ENCODE measurements at regions not wholly inside any gene's neighbourhood (a gene's known extent, or its start where the extent isn't known, plus 50 kb on each side); places are given as distances from the start of the nearest gene placed in this dataset.
A peak's percentile ranks its signal among the peaks of the same experiment; 100 is the strongest.

DNA sequence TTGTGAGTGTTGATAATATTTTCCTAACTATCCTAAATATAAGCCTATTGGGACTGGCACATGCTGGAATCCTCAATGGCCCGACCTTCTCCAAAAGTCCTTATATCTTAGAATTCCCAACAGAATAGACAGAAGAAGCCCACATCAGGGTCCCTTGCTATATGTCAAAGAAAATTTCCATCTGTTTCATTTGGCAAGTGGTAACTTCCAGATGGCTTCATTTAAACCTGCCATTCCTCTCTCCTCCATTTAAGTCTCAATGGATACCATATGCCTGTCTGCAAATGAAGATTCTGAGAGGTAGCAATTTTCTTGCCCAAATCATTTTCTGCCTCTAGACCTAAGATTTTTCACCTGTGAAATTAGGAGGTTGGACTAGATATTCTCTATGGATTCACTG is 73.1 kb upstream of the KCNA4 start:
- no peak for DNase-seq (ENCODE audit: low read depth in 1 of 2, low spot score in 2 of 2)
- Histone ChIP-seq H3K27me3 (replicated peaks) (no peaks in the 10 kb centered on the region), H3K36me3 (no peaks in the 10 kb centered on the region), H3K27ac (no peak overlapping the region), H3K4me1 (replicated peaks) (no peaks in the 10 kb centered on the region), H3K4me3 (no peak overlapping the region), H3K9me3 (replicated peaks) (no peaks in the 10 kb centered on the region)

DNA sequence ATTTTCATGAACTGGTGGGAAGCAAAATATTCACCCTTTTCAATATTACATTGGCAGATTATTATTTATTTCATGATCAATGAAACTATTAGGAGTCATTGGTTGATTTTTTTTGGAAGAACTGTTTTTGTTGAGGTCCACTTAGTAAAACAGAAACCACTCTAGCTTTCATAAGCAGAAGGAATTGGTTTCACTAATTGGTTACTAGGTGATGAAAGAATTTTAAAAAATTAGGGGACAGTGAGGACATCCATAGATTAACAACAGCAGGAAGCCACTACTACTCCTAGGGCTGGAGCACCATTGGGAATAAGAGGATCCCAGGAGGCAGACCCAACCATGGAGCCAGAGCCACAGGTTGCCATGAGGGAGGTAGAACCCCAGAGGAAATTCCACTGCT is 74.4 kb upstream of the KCNA4 start:
- DNase-seq (ENCODE audit: low read depth in 1 of 2, low spot score in 2 of 2): no peak
- H3K27ac ChIP-seq: no peak overlapping the region
- no peaks in the 10 kb centered on the region for H3K4me1 ChIP-seq (replicated peaks)

DNA sequence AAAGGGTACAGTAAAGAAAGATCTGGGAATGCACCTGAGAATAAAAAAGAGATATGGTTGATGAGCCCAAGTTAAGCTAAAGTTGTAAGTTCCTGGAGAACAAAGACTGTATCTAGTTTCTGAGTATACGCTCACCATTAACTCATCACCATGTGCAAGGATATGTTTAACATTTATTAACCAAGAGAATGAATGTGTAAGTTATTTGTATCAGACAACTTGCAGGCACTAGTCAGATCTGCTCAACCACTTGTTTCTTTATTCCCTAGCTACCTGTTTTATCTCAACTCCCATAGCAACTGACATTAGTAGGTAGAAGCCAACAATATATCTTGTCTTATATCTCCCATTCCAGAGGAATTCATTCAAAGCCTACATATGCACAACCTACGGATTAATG is 74.9 kb upstream of the KCNA4 start:
- Histone ChIP-seq H3K9me3 (replicated peaks) (no peaks in the 10 kb centered on the region), H3K4me1 (replicated peaks) (no peaks in the 10 kb centered on the region), H3K4me3 (no peak overlapping the region), H3K27me3 (replicated peaks) (no peaks in the 10 kb centered on the region), H3K36me3 (no peaks in the 10 kb centered on the region), H3K27ac (no peak overlapping the region)
- no peak for DNase-seq (ENCODE audit: low read depth in 1 of 2, low spot score in 2 of 2)

More for the DNA sequence above, 74.4 kb upstream of the KCNA4 start:
- no peaks in the 10 kb centered on the region for H3K27me3 ChIP-seq (replicated peaks)
- no peaks in the 10 kb centered on the region for H3K9me3 ChIP-seq (replicated peaks)
- H3K36me3 ChIP-seq: no peaks in the 10 kb centered on the region
- H3K4me3 ChIP-seq: no peak overlapping the region

DNA sequence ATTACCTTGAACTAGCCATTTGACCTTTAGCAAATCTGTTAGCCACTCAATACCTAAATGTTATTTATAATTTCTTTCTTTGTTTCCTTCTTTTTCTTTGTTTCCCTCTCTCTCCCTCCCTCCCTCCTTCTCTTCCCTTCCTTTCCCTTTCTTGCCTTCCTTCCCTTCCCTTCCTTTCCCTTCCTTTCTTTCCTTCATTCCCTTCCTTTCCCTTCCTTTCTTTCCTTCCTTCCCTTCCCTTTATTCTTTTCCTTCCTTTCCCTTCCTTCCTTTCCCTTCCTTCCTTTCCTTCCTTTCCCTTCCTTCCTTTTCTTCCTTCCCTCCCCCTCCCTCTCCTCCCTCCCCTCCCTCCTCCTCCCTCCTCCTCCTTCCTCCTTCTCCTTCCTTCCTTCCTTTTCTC is 75.7 kb upstream of the KCNA4 start:
- no peaks in the 10 kb centered on the region for H3K9me3 ChIP-seq (replicated peaks)
- H3K4me1 ChIP-seq (replicated peaks): no peaks in the 10 kb centered on the region
- no peak overlapping the region for H3K27ac ChIP-seq
- no peaks in the 10 kb centered on the region for H3K27me3 ChIP-seq (replicated peaks)
- no peaks in the 10 kb centered on the region for H3K36me3 ChIP-seq
- H3K4me3 ChIP-seq: no peak overlapping the region
- DNase-seq (ENCODE audit: low read depth in 1 of 2, low spot score in 2 of 2): no peak

DNA sequence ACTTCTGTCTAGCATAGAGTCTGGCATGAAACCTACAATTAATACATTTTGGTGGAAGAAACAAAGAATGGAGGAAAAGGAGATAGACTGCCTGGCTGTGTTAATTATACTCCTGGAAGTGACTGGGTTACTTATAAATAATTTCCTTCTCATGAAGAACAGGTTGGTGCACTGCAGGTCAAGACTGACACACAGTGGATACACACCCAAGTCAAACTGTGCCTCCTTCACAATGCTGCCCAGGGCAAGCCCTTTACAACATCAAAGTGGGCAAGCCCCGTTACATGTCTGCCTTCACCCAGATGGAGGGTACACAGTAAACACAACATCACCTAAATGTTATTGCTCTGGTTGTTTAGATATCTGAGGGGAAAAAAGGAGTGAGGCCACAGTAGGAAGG is 83.7 kb upstream of the KCNA4 start:
- H3K9me3 ChIP-seq (replicated peaks): no peaks in the 10 kb centered on the region
- DNase-seq (ENCODE audit: low read depth in 1 of 2, low spot score in 2 of 2): no peak
- no peaks in the 10 kb centered on the region for H3K36me3 ChIP-seq
- no peak overlapping the region for H3K4me3 ChIP-seq
- H3K27ac ChIP-seq: no peak overlapping the region
- H3K27me3 ChIP-seq (replicated peaks): no peaks in the 10 kb centered on the region
- no peaks in the 10 kb centered on the region for H3K4me1 ChIP-seq (replicated peaks)

DNA sequence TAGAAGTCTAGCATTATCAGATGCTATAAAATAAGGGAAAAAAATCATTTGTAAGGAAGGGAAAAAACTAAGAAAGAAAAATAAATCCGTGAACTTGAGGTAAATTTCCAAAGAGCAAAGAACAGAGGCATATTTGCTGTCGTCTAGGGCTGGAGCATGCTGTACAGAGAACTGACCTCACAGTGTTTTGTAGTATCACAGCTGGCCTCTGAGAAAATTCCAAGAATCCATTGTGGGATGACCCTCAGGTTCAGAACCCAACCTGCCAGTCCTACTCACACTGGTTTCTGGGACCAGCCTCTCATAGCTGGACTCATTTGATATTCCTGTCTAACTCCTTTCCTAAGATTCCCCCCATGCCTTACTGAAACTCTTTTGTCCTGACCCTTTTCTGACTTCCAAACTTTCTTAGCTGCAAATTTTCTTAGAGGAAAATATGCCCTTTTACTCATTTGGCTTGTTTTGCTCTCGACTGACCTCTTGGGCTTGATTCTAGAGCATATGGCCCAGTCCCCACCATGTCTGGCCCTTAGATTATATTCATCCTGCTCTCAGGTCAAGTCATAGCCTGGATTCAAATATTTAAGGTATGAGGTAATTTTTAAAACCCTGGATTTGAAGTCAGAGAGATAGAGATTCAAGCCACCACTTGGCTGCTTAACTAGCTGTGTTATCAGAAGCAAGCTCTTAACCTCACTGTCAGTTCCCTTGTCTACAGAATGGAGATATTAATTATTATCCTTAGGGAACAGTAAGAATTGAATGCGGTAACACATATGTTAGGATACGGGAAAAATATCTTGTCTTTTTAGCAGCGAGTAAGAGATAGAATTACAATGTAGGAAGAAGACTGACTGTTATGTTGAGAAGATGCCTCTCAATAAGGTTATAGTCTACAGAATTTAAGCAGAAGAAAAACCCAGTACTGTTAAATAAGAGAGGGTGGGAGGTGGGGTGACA is 89.7 kb upstream of the KCNA4 start:
- H3K4me3 ChIP-seq: no peak overlapping the region
- H3K4me1 ChIP-seq (replicated peaks): no peaks in the 10 kb centered on the region
- H3K36me3 ChIP-seq: no peaks in the 10 kb centered on the region
- no peak for DNase-seq (ENCODE audit: low read depth in 1 of 2, low spot score in 2 of 2)
- no peak overlapping the region for H3K27ac ChIP-seq
- H3K27me3 ChIP-seq (replicated peaks): no peaks in the 10 kb centered on the region
- H3K9me3 ChIP-seq (replicated peaks): no peaks in the 10 kb centered on the region

DNA sequence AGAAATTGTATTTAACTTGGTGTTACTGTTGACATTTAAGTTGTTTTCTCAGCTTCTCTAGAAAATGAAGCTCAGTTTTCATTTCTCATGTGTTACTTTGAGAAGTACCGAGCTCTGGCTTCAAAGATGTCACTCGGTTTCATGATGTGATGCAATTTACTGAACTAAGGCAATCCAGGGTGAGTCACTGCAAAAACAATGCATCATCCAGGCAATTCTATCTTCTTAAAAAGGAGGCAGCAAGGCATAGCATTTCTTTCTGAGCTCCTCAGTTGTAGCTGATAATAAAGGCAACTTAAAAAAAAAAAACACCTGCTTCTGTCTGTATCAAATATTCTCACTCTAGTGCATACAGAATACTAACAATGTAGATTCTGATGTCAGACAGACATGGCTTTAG is 91.1 kb upstream of the KCNA4 start:
- Histone ChIP-seq H3K4me1 (replicated peaks) (no peaks in the 10 kb centered on the region), H3K36me3 (no peaks in the 10 kb centered on the region), H3K9me3 (replicated peaks) (no peaks in the 10 kb centered on the region), H3K27ac (no peak overlapping the region), H3K4me3 (no peak overlapping the region), H3K27me3 (replicated peaks) (no peaks in the 10 kb centered on the region)
- peak in 1 of 2 experiments; percentile 18 for DNase-seq (ENCODE audit: low read depth in 1 of 2, low spot score in 2 of 2)

DNA sequence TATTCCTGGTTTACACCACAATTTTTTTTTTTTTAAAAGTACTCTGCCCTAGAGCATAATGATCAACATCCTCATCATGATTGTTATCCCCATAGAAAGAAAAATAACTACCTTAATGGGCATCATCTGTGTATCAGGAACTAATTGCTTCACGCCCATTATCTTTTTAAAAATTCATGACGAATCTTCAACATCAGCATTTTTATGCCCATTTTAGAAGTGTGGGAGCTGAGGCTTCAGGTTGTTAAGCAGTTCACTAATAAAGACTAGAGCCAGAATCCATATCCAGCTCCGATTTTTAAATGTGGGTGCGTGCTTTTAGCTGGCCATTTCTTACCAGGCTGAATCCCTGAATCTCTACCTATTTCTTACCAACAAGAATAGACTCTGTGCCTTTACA is 92.9 kb upstream of the KCNA4 start:
- Histone ChIP-seq H3K36me3 (no peaks in the 10 kb centered on the region), H3K4me3 (no peak overlapping the region), H3K4me1 (replicated peaks) (no peaks in the 10 kb centered on the region), H3K27me3 (replicated peaks) (no peaks in the 10 kb centered on the region), H3K27ac (no peak overlapping the region), H3K9me3 (replicated peaks) (no peaks in the 10 kb centered on the region)
- DNase-seq (ENCODE audit: low read depth in 1 of 2, low spot score in 2 of 2): no peak

DNA sequence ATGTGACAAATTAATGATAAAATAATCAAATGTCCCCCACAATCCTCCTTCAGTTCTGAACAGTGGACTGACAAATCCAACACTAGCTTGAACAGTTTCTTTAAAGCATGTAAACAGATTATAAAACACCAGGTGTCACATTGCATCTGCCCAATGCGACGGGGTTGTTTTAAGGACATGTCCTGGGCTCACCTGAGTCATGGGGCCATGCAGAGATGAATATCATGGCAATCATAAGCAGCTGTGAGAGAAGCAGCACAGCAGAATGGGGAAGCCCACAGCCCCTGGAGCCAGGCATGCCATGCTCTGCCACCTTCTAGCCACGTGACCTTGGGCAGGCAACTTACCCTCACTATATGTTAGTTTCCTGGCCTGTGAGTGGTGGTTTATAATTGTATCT is 93.9 kb upstream of the KCNA4 start:
- H3K9me3 ChIP-seq (replicated peaks): no peaks in the 10 kb centered on the region
- no peaks in the 10 kb centered on the region for H3K4me1 ChIP-seq (replicated peaks)
- no peak overlapping the region for H3K4me3 ChIP-seq
- H3K36me3 ChIP-seq: no peaks in the 10 kb centered on the region
- H3K27me3 ChIP-seq (replicated peaks): no peaks in the 10 kb centered on the region
- DNase-seq (ENCODE audit: low read depth in 1 of 2, low spot score in 2 of 2): no peak
- H3K27ac ChIP-seq: no peak overlapping the region

DNA sequence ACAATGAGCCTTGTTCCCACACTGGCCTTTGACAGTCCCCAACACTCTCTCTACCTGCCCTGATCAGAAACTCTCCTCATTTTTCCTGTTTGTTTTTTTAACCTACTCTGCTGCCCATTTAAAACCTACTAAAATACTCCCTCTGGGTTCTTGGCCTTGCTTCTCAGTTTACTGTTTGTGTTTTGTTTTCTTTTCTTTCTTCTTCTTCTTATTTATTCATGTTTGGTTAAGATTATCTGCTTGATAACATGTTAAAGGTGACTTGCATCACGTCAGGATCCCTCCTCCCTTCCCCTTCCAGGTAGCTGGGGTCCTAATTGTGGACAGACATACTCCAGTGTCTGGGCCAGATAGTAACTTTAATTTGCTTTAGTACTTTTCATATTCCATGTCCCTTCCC is 95.0 kb upstream of the KCNA4 start:
- no peak overlapping the region for H3K27ac ChIP-seq
- no peaks in the 10 kb centered on the region for H3K36me3 ChIP-seq
- no peaks in the 10 kb centered on the region for H3K27me3 ChIP-seq (replicated peaks)
- no peaks in the 10 kb centered on the region for H3K9me3 ChIP-seq (replicated peaks)
- H3K4me1 ChIP-seq (replicated peaks): no peaks in the 10 kb centered on the region
- H3K4me3 ChIP-seq: no peak overlapping the region
- no peak for DNase-seq (ENCODE audit: low read depth in 1 of 2, low spot score in 2 of 2)

DNA sequence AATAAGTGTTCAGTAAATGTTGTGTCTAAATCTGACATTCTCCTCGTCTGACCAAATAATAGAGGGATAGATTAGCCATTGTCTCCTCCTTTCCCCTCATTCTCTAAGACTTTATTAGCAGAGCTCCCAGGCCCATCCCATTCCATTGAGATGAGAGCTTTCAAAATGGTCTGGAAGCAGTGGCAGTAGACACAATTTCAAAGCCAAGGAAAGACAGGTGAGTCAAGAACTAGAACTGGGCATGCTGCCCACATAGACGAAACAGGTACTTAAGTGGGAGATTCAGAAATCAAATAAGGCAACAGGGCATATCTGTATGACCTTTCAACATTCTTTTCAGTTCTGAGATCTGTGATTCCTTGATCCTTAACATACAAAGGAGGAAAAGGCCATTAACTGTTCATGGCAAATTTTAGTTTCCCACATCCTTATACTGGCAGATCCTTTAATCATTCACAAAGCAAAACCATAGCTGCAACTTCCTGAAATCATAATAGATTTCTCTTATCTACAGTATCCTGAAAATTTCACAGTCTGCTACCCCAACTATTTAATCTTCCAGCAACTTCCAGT is 96.6 kb upstream of the KCNA4 start:
- no peaks in the 10 kb centered on the region for H3K9me3 ChIP-seq (replicated peaks)
- H3K4me1 ChIP-seq (replicated peaks): no peaks in the 10 kb centered on the region
- H3K36me3 ChIP-seq: no peaks in the 10 kb centered on the region
- no peak overlapping the region for H3K4me3 ChIP-seq
- no peak for DNase-seq (ENCODE audit: low read depth in 1 of 2, low spot score in 2 of 2)
- no peaks in the 10 kb centered on the region for H3K27me3 ChIP-seq (replicated peaks)
- no peak overlapping the region for H3K27ac ChIP-seq

DNA sequence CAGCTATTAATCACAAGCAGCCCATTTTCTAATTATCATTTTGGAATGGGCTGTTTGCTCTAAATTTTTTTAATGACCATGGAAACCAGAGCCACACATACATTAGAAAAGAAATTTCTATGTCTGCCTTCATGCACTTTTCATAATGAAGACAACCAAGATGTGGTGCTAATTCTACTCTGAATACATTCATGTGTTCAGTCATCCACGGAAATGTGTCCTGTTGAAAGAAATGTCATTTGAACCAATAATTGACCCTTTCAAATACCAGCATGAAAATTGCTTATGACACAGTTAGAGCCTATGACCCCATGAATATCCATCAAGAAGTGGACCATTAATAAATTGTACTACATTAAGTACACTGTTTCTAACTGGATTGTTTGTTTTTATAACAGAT is 99.7 kb upstream of the KCNA4 start:
- Histone ChIP-seq H3K9me3 (replicated peaks) (no peaks in the 10 kb centered on the region), H3K27me3 (replicated peaks) (no peaks in the 10 kb centered on the region), H3K4me3 (no peak overlapping the region), H3K27ac (no peak overlapping the region), H3K36me3 (no peaks in the 10 kb centered on the region), H3K4me1 (replicated peaks) (no peaks in the 10 kb centered on the region)
- no peak for DNase-seq (ENCODE audit: low read depth in 1 of 2, low spot score in 2 of 2)

DNA sequence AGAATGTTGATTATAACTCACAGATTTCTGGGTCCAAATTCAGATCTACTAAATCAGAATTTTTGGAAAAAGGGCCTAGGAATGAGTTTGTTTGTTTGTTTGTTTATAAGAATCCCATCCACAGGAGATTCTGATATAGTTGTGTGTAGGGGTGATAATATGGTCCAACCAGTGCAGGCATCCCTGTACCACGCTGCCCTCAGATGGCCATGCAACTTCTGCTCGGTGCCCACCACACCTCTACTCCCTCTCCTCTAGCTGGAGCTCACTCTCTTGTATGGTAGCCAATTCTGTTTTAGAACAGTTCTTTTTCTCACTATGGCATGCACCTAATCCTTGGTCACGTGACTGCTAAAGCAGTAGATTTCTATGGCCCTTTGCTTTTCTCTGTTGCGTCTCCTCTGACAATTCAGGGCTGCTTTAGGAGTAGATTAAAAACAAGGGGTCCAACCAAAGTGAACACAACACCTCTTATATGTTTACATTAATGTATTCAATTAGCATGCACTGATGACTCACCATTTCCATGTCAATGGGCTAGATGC is 103.3 kb upstream of the KCNA4 start:
- Histone ChIP-seq H3K4me3 (no peak overlapping the region), H3K36me3 (no peaks in the 10 kb centered on the region), H3K27ac (no peak overlapping the region), H3K27me3 (replicated peaks) (no peaks in the 10 kb centered on the region), H3K9me3 (replicated peaks) (no peaks in the 10 kb centered on the region), H3K4me1 (replicated peaks) (no peaks in the 10 kb centered on the region)
- DNase-seq (ENCODE audit: low read depth in 1 of 2, low spot score in 2 of 2): no peak

DNA sequence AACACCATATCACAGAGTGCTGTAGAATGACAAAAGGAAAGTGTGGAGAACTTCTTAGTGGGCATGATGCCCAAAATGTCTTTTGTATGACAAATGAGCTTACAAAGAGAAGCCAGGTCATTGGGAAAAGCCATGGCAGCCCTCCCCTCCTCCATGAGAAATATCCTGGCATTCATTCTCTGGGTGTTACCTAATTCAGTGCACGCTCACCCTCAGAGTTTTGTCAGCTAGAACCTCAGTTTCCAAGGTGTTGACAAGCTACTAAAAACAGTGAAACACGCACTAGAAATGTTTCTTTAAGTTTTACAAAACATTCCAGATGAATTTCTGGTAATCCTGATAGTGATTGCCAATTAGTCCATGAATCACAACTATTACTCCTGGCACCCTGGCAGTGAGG is 105.4 kb upstream of the FSHB start:
- Histone ChIP-seq H3K27me3 (replicated peaks) (no peaks in the 10 kb centered on the region), H3K36me3 (no peaks in the 10 kb centered on the region), H3K4me3 (no peak overlapping the region), H3K4me1 (replicated peaks) (no peaks in the 10 kb centered on the region), H3K27ac (no peak overlapping the region), H3K9me3 (replicated peaks) (no peaks in the 10 kb centered on the region)
- DNase-seq (ENCODE audit: low read depth in 1 of 2, low spot score in 2 of 2): no peak

Data from SJSA1 (cell line).